Lung microvascular endothelial cell (primary cell): ENCODE measurements at regions not wholly inside any gene's neighbourhood (a gene's known extent, or its start where the extent isn't known, plus 50 kb on each side); places are given as distances from the start of the nearest gene placed in this dataset.
"Not testable (repeated sequence)": the region's sequence is repeated elsewhere in the genome, so short reads cannot be mapped to it uniquely, and the experiment has no call there.

Experiments
- DNase-seq, 2 donors: peaks; one replicate each; pipeline versions ENCODE4 v3.0.0 to v3.0.0-alpha.2; 2010; ENCODE audit warnings: low read depth in 2 of 2

DNA sequence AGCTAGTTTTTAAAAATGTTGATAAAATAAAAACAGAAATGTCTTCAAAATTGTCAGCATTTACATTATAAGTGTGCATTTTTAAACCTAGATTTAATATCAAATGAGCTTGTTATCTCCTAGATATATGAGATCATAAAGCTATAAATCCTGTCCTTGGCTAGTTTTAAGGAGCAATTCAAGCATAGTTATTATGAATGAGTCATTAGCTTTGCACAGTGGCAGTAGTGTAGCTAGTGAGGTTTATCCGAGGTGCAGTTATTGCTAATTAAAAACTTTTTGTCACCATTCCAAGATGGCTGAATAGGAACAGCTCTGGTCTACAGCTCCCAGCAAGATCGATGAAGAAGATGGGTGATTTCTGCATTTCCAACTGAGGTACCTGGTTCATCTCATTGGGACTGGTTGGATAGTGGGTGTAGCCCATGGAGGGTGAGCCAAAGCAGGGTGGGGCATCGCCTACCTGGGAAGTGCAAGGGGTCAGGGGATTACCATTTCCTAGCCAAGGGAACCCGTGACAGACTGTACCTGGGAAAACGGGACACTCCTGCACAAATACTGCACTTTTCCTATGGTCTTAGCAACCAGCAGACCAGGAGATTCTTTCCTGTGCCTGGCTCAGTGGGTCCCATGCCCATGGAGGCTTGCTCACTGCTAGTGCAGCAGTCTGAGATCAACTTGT, 108.8 kb upstream of the SYNCRIP start:
- DNase-seq, result no peak

DNA sequence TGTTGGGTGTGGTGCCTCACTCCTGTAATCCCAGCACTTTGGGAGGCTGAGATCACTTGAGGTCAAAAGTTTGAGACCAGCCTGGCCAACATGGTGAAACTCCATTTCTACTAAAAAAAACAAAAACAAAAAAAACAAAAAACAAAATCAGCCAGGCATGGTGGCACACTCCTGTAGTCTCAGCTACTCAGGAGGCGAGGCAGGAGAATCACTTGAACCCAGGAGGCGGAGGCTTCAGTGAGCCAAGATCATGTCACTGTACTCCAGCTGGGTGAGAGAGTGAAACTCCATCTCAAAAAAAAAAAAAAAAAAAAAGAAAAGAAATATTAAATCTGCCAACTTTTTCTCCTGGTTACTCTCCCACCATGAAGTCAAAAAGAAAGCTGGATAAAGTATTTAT, 107.5 kb upstream of the SYNCRIP start:
- DNase-seq, result not testable (repeated sequence)

DNA sequence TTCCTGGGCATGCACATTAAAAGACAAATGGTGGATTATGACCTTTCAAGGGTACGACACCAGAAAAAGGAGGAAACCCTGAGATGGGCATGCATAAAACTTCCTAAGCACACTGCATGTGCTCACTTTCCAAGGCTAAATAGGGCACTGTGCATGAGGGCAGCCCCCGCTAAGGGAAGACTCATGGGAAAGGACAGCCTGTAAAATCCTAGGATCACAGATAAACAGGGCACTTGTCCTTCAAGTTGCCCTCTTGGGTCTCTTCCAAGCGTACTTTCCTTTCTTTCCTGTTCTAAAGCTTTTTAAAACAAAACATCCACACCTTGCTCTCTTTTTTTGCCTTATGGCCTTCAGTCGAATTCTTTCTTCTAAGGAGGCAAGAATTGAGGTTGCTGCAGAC, 106.5 kb upstream of the SYNCRIP start:
- no peak for DNase-seq

DNA sequence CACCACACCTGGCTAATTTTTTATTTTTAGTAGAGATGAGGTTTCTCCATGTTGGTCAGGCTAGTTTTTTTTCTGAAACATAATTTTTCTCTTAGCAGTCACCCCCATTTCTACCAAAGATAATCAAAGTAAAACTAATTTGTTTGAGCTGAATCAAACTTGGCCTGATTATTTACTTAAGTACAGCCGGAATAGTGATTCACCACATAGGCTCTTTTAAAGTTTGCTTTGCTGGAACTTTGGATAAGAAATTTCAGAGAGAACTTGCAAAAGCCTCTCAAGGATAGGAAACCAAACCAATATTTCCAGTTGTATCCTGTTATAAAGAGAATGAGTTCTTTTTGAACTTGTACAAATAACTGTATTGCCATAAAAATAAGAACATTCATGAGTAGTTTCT, 105.0 kb upstream of the SYNCRIP start:
- peak in 1 of 2 donors; percentile 62 for DNase-seq

DNA sequence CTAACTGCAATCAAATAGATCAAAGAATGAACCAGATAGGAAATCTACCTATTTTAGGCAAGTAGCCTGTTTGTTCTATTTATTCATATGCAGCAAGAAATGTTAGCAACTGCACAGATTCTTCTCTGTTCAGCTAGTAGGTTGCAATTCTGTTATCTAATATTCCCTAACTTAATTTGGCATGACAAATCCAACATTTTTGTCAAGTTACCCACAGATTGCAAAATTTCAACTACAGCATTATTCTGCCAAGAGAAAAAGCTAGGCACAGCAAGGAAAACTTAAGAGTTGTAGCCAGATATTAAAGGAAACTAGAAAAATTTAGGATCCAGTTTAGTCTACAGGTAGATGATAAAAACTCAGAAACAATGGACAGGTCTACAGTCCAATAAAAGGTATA, 104.4 kb upstream of the SYNCRIP start:
- no peak for DNase-seq

DNA sequence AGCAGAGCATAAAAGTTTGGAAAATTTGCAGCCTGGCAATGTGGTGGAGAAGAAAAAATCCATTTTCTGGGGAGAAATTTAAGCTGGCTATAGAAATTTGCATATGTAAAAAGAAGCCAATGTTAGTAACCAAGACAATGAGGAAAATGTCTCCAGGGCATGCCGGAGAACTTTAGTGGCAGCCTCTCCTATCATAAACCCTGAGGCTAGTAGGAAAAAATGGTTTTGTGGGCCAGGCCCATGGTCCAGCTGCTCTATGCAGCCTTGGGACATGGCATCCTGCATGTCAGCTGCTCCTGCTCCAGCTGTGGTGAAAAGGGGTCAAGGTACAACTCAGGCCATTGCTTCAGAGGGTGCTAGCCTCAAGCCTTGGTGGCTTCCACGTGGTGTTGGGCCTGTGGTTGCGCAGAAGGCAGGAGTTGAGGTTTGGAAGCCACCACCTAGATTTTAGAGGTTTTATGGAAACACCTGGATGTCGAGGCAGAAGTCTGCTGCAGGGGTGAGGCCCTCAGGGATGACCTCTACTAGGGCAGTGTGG, 101.8 kb upstream of the SYNCRIP start:
- no peak for DNase-seq

DNA sequence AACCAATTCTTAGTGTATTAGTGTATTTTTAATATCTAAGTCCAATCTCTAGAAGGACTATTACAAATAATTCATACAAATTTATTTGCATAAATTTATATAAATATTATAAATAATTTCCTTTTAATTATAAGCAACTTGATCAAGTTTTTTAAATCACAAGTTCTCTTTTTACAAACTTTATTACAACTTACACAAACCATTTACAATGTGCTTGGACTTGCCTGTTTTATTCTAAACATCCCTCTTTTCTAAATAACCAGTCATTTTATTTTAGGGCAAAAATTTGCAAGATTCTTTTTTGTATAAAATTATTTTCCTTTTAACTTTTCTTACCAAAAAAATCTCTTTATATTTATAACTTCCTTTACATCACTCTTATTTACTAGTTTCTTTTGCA, 83.5 kb upstream of the SYNCRIP start:
- no peak for DNase-seq

DNA sequence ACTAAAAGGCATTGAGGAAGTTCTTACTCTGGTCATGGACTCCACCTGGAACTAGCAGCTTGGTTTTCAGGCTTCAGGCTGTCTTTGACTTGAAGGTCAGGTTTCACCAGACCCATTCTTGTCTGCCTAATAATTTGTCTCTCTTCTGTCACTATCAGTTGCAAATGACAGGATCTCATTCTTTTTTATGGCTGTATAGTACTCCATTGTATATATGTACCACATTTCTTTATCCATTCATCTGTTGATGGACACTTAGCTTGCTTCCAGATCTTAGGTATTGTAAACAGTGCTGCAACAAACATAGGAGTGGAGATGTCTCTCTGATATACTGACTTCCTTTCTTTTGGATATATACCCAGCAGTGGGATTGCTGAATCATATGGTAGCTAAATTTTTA, 73.1 kb upstream of the SYNCRIP start:
- DNase-seq, result no peak

DNA sequence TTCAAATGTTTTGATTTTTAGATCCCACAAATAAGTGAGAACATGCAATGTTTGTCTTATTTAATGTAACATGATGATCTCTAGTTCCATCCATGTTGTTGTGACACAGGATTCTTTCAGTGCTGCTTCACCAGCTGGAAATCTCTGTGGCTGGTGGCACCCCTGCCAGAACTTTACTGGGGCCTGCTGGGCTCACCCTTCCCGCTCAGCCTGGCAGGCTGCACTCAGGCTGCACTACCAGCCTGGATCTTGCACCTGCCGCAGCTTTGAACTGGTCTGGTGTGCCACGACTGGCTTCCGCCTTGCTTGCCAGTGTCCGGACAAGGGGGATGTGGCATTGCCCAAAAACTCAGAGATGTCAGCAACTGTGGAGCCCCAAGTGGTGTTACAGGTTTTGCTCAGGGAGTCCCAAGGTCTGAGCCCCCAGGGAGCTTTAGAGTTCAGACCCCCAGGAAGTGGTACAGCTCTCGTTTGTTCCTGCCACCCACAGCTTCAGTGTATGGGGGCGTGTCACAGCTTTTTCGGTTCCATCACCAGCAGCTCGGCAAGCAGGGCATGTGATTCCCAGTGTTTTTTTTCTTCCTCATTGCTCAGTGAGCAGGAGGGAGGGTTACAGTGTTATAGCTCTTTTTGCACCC, 72.3 kb upstream of the SYNCRIP start:
- no peak for DNase-seq

DNA sequence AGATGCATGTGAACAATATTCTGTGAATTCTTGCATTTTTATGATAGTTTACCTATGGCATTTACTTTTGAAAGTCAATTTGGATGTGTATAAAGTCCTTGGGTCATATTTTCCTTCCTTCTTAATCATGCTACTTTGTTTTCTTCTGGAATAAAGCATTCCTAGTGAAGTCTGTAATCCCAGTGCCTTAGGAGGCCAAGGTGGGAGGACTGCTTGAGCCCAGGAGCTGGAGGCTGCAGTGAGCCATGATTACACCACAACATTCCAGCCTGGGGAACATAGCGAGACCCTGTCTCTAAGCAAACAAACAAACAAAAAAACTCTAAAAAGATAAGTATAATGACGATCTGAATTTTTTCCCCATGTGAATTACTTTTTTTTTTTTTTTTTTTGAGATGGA, 69.7 kb upstream of the SYNCRIP start:
- DNase-seq, result no peak

DNA sequence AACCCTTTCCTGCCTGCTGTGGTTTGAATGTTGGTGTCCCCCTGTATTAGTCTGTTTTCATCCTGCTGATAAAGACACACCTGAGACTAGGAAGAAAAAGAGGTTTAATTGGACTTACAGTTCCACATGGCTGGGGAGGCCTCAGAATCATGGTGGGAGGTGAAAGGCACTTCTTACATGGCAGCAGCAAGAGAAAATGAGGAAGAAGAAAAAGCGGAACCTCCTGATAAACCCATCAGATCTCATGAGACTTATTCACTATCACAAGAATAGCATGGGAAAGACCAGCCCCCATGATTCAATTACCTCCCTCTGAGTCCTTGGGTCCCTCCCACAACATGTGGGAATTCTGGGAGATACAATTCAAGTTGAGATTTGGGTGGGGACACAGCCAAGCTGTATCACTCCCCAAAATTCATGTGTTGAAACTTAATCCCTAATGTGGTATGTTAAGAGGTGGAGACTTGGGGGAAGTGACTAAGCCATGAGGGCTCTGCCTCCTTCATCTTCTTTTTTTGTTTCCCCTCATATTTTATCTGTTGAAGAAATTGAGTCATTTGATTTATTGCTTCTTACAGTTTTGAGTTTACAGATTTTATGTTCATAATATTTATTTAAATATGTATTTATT, 64.9 kb upstream of the SYNCRIP start:
- DNase-seq, result not testable (repeated sequence)

DNA sequence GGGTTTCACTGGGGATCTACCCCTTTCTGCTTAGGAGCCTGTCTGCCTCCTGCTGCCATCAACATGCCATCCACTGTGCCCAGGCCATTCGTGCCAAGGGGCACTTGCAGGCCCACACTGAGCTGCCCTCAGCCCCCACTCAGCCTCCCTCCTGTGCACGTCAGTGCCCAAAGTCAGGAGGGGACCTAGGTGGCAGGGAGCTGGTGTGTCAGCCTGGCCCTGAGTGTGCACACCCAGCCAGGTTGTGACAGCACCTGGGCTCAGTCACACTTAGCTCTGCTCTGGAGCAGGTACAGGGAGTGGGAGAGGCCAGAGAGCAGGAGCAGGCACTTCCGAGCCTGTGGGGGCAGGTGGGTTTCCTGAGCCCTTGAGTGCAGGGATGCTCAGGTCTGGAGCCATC, 63.6 kb upstream of the SYNCRIP start:
- DNase-seq, result no peak

DNA sequence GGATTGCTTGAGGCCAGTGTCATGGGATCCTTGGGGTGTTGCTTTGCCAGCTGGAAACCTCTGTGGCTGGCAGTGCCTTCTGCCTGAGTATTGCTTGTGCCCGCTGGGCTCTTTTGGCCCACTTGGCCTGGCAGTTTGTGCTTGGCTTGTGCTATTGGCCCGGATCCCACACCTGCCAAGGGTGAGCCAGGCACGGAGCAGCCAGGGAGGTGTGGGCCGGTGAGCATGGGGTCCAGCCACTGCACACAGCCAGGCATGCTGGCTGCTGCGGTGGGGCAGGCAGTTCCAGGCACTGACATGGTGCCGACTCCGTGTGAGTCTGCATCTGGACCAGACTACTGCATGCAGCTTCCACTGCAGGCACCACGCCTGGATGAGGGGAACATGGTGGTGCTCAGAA, 62.5 kb upstream of the SYNCRIP start:
- no peak for DNase-seq

DNA sequence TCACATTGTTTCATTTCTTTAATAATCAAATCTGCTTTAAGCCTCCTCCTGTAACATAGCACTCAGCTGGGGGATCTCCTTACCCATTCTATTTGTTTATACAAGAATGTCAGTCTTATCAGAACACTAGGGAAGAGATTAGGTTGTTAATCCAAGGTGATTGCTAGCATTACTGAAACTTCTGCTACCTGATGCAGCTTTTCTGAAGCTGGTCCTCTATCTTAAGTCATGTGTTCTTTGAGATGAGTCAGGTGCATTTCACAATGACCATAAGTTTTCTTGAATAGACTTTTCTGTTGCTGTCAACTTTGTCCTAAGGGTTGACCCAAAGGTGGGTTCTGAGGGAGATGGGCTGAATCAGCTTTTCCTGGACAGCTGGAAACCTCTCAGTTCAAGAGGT, 60.7 kb upstream of the SYNCRIP start:
- DNase-seq, result no peak
